D341Med (cell line): ENCODE measurements at regions not wholly inside any gene's neighbourhood (a gene's known extent, or its start where the extent isn't known, plus 50 kb on each side); places are given as distances from the start of the nearest gene placed in this dataset.

Source experiments
- DNase-seq: peaks from one replicate; pipeline ENCODE4 v3.0.0; 2012; ENCODE audit warnings: low spot score

DNA sequence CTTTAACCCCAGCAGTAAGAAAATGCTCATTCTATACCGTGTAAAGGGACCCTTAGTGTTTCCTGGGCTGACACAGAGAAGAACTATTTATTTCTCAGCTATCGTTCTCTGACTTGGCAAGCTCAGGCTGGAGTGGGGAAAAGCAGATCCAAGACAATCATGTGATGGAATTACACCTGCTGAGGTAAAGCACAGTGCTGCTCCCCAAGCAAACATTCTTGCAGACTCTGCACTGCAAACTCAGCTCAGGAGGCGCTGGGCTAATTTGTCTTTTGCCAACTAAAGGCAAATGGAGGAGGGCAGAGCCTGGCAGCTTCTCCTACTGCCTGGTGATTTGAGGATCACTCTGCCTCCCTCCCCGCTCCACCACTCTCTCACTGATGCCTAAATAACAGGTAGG, 57.8 kb upstream of the FUT8 start:
- no peak for DNase-seq

DNA sequence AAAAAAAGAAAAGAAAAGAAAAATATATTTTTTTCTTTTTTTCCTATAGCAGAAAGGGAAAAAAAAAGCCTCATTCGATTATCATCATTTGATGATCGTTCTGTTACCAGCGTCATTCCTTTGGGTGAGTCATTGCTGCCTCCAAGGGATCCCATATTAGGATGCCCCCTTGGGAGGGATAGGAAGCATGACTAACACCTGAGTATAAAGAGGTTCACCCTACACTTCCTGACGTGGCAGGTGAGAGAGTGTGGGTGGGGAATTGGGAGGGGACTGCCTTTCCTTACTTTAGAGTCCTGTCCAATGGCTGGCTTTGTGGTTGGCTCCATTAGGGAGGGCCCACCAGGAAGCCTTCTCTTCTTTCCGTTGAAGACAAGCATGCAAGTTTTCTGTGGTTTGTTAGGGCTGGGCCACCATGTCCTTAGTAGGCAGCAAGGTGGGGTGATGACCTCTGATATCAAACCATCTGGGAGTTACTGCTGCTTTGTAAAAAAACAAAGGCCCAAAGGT, 56.1 kb upstream of the FUT8 start:
- DNase-seq = no peak

DNA sequence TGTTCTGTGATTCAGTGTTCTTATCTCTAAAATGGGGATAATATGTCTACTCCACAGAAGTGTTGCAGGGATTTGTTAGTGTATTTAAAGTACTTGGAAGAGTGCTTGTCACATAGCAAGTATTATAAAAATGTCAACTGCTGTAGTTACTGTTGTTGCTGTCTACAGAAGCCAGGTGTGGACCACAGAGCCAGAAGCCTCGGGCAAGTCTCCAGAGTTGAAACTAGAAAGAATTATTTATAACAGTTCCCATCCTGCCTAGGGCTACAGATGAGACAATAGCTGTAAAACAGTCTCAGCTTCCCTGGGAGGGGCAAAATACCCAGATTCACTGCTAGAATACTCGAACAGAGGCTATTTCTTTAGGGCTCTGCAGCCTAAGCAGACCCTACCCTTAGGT, 55.4 kb upstream of the FUT8 start:
- no peak for DNase-seq

DNA sequence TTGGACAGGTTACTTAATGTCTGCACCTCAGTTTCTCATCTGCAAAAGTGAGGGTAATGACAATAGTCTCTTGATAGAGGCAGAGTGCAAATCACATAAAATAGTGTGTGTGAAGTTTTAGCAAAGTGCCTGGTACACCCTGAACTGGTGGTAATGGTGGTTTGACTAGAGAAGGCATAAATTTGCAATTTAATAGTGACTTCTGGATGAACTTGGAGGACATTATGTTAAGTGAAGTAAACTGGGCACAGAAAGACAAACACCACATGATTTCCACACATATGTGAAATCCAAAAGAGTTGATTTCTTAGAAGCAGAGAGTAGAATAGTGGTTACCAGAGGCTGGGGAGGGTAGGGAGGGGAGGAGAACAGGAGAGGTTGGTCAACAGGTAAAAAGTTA, 54.8 kb upstream of the FUT8 start:
- DNase-seq = no peak

DNA sequence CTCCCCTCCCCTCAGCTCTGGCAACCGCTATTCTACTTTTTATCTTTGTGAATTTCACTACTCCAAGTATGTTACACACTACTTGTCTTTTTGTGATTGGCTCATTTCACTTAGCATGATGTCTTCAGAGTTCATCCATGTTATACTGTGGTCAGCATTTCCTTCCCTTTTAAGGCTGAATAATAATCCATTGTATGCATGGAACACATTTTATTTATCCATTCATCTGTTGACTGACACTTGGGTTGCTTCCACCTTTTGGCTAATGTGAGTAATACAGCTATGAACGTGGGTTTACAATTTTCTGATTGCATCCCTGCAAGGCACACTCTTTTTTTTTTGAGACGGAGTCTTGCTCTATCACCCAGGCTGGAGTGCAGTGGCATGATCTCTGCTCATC, 53.0 kb upstream of the FUT8 start:
- no peak for DNase-seq

DNA sequence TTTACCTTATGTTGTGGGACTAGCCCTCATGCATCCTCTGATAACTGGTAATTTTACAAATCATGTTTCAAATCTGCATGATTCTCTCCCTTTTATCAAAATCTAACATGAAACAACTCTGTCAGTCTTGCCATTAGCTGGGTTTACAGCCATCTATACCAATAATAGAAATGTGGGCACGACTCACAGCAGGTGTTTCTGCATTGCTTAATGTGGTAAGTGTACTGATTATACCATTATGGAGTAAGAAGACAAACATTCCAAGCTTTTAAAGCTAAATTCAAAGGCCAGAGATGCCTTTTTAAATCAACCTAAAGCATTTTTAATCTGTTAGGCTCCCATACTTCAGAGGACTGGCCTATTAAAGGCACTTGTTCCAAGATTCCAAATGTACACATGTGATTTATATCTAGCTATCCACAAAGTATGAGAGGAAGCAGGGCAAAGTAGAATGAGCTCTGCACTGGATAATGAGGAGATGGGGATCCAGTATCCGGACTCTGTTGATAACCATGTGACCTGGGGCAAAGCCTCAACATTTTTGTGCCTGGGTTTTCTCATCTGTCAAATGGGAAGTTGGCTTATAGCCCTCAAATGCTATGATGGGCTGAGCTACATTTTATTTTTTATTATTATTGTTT, 52.3 kb upstream of the FUT8 start:
- DNase-seq = no peak

DNA sequence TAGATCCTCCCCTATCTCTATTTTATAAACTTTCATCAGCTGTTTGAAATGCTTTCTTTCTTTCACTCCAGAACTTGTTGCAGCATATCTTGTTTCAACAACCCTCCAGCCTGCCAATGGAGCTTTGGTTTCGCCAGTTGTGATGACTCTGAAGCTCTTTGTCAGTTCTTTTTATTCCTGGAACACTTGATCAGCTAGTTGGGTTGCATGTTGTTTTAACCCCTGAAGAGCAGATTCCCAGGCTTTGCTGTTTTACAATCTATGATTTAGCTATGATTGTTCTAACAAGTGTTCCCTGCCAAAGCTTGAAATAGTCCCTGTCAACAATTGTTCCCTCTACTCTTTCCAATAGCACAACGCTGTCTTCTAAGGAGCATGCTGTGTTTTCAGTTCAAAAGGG, 50.6 kb upstream of the FUT8 start:
- no peak for DNase-seq
